SK-N-SH treated with all-trans-retinoic acid at 6 μM for 48 hours (cell line): ENCODE measurements at regions not wholly inside any gene's neighbourhood (a gene's known extent, or its start where the extent isn't known, plus 50 kb on each side); places are given as distances from the start of the nearest gene placed in this dataset.

Experiments used
- ARNTL ChIP-seq: fragments of 450-650 bp; formaldehyde crosslinking; IDR thresholded peaks from 2 replicates; pipeline ENCODE4 v1.5.0; 2020; ENCODE audit warnings: low read depth, mild to moderate bottlenecking, moderate library complexity, borderline replicate concordance
- CREB5 ChIP-seq: fragments of 250-450 bp; sonication (Bioruptor Pico); IDR thresholded peaks from 2 replicates; pipeline ENCODE4 v1.5.1; 2020; ENCODE audit warnings: low read depth, mild to moderate bottlenecking, moderate library complexity
- ESRRG ChIP-seq: fragments of 250-450 bp; sonication (Bioruptor Pico); IDR thresholded peaks from 2 replicates; pipeline ENCODE4 v1.6.1; 2021; ENCODE audit warnings: mild to moderate bottlenecking
- GLIS3 ChIP-seq: fragments of 250-450 bp; sonication (Bioruptor Pico); IDR thresholded peaks from 2 replicates; pipeline ENCODE4 v1.5.0; 2020; ENCODE audit warnings: mild to moderate bottlenecking, moderate library complexity
- OSR1 ChIP-seq: fragments of 250-450 bp; sonication (Bioruptor Pico); IDR thresholded peaks from 2 replicates; pipeline ENCODE4 v1.8.0; 2022; ENCODE audit warnings: moderate library complexity, mild to moderate bottlenecking, inconsistent platforms
- POU6F1 ChIP-seq: fragments of 250-450 bp; sonication (Bioruptor Pico); IDR thresholded peaks from 2 replicates; pipeline ENCODE4 v1.8.0; 2021; ENCODE audit warnings: low read depth, mild to moderate bottlenecking, moderate library complexity, borderline replicate concordance
- RARB ChIP-seq: fragments of 250-450 bp; sonication (Bioruptor Pico); IDR thresholded peaks from 2 replicates; pipeline ENCODE4 v1.8.0; 2021; ENCODE audit warnings: mild to moderate bottlenecking, moderate library complexity
- TCF4 ChIP-seq: fragments of 250-450 bp; sonication (Bioruptor Pico); IDR thresholded peaks from 2 replicates; pipeline ENCODE4 v1.8.0; 2021; ENCODE audit warnings: mild to moderate bottlenecking, moderate library complexity, borderline replicate concordance
- ZFP3 ChIP-seq: fragments of 250-450 bp; sonication (Bioruptor Pico); IDR thresholded peaks from 2 replicates; pipeline ENCODE4 v1.5.0; 2020; ENCODE audit warnings: mild to moderate bottlenecking, moderate library complexity
- ZFP30 ChIP-seq: fragments of 450-650 bp; formaldehyde crosslinking; IDR thresholded peaks from 2 replicates; pipeline ENCODE4 v1.5.0; 2022; ENCODE audit warnings: mild to moderate bottlenecking, moderate library complexity
- ZNF565 ChIP-seq: fragments of 450-650 bp; formaldehyde crosslinking; conservative IDR thresholded peaks from 2 replicates; pipeline ENCODE4 v1.5.0; 2020; ENCODE audit warnings: low read depth, mild to moderate bottlenecking, moderate library complexity
- ZNF70 ChIP-seq: fragments of 450-650 bp; formaldehyde crosslinking; IDR thresholded peaks from 2 replicates; pipeline ENCODE4 v1.5.0; 2020; ENCODE audit warnings: mild to moderate bottlenecking, moderate library complexity
- TF ChIP-seq, protein P1 (sequence below): fragments of 250-450 bp; sonication (Bioruptor Pico); IDR thresholded peaks from 2 replicates; pipeline ENCODE4 v1.8.0; 2020; ENCODE audit warnings: mild to moderate bottlenecking, moderate library complexity, borderline replicate concordance

- TF ChIP-seq CREB5 (CRISPR knock-in tag) (no peak), TCF4 (CRISPR knock-in tag) (no peak), ZNF565 (CRISPR knock-in tag) (no peak), ARNTL (CRISPR knock-in tag) (no peak), ZNF70 (CRISPR knock-in tag) (no peak), POU6F1 (CRISPR knock-in tag) (no peak), OSR1 (CRISPR knock-in tag) (no peak), RARB (CRISPR knock-in tag) (no peak), ZFP30 (CRISPR knock-in tag) (no peak), GLIS3 (CRISPR knock-in tag) (no peak), ESRRG (CRISPR knock-in tag) (no peak), ZFP3 (CRISPR knock-in tag) (no peak)
- TF ChIP-seq, protein P1, sequence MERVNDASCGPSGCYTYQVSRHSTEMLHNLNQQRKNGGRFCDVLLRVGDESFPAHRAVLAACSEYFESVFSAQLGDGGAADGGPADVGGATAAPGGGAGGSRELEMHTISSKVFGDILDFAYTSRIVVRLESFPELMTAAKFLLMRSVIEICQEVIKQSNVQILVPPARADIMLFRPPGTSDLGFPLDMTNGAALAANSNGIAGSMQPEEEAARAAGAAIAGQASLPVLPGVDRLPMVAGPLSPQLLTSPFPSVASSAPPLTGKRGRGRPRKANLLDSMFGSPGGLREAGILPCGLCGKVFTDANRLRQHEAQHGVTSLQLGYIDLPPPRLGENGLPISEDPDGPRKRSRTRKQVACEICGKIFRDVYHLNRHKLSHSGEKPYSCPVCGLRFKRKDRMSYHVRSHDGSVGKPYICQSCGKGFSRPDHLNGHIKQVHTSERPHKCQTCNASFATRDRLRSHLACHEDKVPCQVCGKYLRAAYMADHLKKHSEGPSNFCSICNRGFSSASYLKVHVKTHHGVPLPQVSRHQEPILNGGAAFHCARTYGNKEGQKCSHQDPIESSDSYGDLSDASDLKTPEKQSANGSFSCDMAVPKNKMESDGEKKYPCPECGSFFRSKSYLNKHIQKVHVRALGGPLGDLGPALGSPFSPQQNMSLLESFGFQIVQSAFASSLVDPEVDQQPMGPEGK (CRISPR knock-in tag): no peak
Measured at GRCh38 chr3:35394905-35395304, 244.4 kb upstream of the ARPP21 start.
